ENCODE measurements at regions not wholly inside any gene's neighbourhood (a gene's known extent, or its start where the extent isn't known, plus 50 kb on each side); places are given as distances from the start of the nearest gene placed in this dataset.
A peak's percentile ranks its signal among the peaks of the same experiment; 100 is the strongest.

DNA sequence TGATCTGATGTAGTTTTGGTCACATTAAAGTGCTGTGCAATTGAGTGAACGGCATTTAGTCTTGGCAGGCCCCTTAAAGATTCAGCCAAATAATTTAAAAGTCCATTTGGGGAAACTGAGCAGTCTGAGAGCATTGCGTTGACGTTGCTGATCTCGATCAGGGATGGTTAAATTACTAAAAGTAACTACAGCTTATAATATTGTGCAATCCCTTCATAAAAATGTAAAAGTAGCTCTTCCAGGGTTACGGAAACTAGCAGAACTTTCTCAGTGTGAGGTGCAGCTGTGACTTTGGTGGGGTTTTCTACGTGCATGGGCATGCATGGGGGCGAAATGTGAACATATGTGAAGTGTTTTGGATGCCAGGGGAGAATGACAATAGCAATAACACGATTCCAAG is 184.5 kb upstream of the RNF32 start:
- DNase-seq (ENCODE audit: low read depth): no peak

DNA sequence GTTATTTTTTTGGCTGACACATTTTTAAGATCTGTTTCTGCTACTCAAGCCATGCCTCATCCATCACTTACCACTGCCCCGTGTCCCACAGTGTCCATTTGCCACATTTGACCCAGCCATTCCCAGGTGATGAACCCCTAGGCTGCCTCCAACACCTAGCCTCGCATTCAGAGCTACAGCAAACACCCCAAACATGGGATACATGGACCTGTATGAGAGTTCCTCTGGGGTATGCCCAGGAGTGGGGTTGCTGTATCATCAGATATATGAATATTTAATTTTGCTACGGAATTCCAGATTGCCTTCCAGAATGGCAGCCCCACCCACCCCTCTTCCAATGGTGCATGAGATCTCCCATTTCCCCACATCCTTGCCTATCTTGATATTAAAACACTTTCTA is 190.1 kb upstream of the RNF32 start:
- no peak for DNase-seq (ENCODE audit: low read depth)

DNA sequence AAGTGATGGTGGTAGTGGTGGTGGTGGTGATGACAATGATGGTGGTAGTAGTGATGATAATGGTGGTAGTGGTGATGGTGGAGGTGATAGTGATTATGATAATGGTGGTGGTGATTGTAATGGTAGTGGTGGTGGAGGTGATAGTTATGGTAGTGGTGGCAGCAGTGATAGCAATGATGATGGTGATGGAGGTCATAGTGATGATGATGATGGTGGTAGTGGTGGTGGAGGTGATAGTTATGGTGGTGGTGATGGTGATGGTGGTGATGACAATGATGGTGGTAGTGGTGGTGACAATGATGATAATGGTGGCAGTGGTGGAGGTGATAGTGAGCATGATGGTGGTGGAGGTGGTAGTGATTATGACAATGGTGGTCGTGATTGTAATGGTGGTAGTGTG is 191.7 kb upstream of the RNF32 start:
- no peak for DNase-seq (ENCODE audit: low read depth)

DNA sequence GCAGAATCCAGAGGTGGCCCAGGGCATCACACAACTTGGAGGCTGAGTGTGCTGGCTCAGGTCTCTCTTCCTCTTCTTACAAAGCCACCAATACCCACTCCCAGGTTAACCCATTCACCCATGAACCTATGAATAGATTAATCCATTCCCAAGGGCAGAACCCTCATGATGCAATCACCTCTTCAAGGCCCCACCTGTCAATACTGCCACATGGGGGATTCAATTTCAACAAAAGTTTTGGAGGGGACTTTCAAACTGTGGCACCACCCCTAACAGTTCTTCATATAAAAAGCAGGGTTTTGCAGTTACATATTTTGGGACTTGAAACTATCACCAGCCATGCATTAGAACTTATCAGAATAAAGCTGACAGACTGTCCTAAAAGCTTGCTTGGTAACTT is 193.6 kb upstream of the RNF32 start:
- DNase-seq (ENCODE audit: low read depth): no peak

DNA sequence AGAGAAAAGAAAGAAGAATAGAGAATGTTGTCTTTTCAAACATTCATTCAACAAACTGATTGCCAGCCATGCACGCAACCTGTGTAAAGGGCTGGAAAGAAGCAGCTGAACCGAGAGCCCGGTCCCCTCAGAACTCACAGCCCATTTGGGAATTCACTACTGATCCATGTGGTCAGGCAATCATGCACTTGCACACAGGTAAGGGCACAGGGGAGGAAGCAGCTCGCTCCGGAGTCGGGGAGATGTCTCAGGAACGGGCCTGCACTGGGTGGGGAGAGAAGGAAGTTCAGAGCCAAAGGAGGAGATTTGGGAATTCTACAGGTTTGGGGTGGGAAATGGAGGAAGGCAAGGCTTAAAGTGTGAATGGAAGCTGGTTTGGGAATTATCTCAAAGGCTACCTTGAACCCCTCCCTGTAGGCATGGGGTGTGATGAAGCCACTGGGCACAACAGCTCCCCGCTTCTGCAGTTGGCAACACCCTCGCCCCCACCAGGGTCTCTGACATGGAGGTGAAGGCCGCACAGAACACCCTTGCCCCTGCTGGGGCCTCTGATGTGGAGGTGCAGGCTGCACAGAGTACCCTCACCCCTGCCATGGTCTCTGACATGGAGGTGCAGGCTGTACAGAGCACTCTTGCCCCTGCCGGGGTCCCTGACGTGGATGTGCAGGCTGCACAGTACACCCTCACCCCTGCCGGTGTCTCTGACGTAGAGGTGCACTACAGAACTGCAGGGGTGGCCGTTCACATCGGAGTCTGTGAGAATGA is 194.4 kb upstream of the RNF32 start:
- no peak for DNase-seq (ENCODE audit: low read depth)

DNA sequence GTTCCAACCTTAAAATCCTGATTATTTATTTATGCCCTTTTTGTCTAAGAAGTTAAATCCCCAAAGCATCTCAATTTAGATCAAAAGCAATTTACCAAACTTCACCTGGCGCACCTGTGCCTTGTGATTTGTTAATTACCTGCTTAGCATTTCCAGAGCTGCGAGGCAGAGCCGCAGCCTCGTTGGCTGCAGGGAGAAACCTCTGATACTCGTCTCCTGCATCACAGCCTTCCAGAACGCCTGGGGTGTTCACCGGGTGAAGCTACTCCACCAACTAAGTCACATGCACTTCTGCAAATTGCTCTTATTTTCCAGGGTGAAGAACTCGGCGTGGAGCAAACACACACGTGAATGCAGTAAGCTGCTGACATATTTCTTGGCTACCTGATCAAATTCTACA is 198.1 kb upstream of the RNF32 start:
- DNase-seq (ENCODE audit: low read depth): no peak

DNA sequence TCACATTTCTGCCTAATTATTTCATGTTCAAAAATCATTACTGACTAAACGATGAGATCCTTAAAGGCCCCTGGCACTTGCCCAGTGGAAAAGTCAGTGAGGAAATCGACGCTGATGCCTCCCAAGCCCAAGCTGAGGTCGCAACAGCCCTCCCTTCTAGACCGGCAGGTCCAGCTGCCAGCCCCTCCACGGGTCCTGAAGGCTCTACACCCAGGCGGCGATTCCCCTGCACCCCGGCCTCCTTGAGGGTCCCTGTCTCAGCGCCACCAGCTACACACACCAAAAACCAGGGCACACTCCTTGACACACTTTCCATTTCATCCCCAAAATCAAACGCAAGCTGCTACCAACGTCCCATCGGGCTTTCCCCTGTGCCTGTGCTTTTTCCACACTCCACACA is 200.1 kb upstream of the RNF32 start:
- no peak for DNase-seq (ENCODE audit: low read depth)

DNA sequence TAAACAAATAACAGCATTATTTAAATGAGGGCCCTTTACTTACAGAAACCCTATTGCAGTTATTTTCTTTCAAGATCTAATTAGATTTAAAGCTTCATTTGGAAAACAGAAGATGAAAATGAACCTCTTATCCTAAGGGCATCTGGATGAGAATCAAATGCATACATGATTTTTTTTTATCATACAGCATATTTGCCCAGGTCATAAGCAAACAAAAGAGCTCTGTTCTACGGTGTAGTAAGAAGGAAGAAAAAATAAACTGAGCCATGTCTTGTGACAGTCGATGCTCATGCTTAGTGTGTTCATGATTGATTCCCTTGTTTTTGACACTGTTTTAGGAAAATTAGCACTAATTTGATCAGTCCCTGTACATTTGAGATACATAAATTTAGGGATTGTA is 202.6 kb upstream of the RNF32 start:
- no peak for DNase-seq (ENCODE audit: low read depth)

DNA sequence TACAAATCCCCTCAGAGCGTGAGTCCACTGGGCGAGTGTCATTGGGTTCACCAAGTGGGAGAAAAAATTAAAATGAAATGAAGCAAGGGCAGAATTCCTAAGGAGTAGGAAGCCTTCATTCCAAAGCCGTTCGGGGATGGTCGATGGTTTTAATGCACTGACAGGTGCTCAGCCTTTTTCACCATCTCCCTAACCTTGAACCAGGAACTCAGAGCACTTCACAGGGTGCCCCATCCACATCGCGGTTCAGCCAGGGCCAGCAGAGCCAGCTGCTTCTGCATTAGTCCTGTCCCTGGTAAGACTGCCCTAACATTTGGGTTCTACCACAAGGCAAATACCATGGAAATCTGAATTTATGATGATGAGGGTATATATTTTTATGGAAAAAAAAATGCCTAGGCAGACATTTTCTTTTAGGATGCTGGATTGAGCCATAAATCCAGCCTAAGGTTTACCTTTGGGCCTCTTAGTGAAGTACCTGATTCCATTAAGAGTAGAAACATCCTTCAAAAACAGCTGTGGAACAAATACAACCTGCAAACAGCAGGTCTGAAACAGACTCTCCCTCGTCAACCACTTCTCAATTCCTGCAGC is 203.5 kb upstream of the RNF32 start:
- no peak for DNase-seq (ENCODE audit: low read depth)

DNA sequence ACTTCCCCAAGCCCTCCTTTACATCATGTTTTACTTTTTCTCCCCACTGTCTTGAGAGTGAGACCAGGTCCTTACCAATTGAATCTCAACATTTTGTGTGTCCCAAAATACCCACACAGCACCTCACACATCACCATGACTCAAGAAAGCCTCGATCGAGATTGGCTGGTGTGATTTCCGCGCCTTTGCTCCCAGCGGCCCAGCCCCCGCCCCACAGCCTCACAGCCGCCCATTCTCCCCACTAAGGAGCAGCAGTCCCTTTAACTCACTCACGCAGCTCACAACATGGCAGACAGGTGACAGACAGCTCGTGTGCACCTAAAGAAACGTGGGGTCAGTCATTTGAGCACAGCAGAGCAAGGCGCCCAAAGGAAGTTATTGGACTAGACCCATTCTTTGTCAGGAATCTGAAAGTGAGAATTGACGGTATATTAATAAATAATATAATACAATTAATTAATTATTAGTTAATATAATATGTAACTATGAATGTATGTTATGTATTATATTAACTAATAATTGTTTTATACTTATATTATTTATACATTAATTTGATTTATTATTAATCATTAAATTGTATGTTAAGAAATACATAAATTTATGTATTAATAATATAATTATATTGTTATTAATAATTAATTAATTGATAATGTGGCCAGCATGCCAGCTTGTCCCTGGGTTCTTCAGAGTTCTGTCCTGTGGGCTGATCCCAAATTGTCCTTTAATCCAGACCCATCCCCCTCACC is 204.9 kb upstream of the RNF32 start:
- no peak for DNase-seq (ENCODE audit: low read depth)

DNA sequence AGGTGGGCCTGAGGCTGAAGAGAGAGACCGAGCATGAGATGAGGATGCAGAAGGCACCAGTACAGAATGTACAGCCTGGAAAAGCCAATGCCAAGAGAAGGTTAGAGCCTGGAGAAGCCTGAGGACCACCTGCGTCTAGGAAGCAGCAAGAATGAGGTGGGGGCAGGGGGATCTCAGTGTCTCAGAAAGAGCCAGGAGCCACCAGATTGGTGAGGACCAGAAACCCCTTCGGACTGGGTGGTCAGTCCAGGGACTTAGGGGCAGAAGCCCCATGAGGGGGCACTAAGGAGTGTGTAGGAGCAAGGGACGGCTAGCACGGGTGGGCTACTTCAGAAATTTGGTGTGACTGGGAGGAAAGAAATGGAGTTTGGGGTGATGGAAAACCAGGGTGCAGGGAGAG is 205.9 kb upstream of the RNF32 start:
- DNase-seq (ENCODE audit: low read depth): no peak

DNA sequence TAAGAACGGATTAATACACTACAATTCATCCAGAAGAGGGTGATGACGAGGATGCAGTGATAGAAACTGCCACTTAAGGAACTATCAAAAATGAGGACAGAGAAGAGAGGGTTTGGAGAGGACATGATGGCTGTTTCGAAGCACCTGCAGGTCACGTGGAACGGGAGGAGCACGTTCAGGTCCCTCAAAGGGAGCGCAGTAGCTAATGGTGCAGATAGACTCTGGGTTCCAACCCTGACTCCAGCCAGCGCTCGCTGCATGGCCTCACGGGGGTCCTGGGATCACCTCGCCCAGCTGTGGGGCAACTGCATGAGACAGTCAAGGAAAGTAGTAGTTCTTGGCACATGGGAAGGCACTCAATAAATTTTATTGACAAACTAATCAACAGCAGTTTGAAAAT is 208.6 kb upstream of the RNF32 start:
- DNase-seq (ENCODE audit: low read depth): no peak

DNA sequence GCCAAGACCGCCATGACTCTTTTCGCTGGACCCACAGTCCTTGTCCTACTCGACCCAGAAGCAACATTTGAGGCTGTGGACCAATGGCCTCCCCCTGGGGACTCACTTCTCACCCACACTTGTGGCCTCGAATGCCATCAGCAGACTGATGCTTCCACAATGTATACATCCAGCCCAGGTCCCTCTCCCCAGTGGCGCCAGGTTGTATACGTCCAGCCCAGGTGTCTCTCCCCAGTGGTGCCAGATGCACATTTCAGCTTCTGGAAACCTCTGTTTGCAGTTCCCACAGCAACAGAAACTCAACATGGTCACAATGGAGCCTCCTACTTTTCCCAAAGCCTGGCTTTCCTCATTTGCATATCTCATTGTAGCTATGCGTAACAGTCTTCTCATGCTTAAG is 210.5 kb upstream of the RNF32 start:
- no peak for DNase-seq (ENCODE audit: low read depth)

DNA sequence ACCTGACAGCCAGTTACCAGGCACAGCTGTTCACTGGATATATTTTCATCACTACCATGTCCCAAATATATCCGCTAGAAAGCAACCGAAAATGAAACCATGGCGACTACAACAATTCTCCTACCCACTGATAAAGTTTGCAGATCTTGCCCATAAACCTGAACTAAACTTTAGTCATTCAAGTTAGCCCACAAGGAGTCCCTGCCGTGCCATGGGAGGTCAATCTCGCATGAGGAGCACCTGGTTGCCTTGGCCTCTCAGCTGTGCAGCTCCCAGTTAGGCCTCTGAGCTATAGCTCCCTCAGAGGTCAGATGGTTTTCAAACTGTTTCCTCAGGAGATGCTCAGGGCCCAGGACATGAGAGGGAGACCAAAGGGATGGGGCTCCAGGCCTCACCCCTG is 211.1 kb upstream of the RNF32 start:
- DNase-seq (ENCODE audit: low read depth): no peak

DNA sequence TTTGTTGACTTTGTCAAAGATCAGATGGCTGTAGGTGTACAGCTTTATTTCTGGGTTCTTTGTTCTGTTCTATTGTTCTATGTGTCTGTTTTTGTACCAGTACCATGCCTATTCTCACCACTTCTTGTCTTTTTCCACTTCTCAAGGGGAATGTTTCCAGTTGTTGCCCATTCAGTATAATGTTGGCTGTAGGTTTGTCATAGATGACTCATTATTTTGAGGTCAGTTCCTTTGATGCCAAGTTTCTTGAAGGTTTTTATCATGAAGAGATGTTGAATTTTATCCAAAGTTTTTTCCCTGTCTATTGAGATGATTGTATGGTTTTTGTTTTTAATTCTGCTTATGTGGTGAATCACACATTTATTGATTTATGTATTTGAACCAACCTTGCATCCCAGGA is 216.7 kb upstream of the RNF32 start:
- DNase-seq (ENCODE audit: low read depth): peak; percentile 61

DNA sequence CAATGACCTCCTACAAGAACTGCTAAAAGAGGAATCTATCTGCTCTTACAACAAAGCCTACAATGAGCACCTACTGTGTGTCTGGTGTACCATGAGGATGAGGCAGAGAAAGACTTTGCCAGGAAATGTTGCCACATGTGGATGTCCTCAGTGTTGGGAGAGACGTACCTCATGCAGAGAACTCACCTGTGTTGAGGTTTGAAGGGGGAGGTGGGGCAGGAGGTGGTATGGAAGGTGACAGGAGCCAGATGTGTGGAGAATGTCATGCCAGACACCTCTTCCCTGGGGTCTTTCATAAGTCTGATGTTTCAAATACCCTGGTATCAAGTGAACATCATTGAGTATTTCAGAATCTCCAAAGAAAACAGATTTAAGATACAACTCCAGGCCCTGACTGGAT is 220.1 kb upstream of the RNF32 start:
- DNase-seq (ENCODE audit: low read depth): no peak

DNA sequence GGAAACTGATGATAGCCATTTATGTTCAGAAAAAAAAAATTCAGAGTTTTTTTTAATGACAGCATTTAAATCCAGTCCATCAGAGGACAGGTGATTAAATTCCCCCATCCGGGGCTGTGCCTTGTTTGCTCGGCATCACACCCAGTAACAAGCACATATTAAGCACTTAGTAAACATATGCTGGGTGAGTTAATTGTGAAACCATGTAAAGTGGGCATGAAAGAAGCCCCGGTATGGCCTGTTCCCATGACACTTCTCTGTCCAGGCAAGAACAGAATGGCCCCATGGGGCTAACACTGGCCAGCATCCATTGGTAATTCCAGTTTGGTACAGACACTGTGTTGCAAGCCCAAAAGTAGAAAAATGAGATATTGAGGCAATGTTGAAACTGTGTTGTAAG is 220.8 kb upstream of the RNF32 start:
- DNase-seq (ENCODE audit: low read depth): no peak

DNA sequence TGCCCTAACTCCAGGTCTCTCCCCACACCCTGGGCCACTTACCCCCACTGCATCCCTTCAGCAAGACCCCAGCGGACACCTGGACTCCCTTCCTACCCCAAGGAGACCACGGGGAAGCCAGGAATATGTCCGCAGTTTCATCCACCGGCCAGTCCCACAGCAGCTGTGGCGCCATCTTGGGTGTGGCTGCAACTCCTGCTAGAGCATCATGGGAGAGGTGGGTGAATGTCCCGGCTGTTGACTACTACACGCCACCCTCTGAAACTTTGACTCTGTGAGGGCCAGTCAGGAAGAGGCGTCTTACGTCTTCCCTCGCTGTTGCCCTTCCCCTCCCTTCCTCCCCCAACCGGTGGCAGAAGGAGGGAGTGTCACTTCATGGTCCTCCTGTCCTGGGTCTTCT is 238.3 kb upstream of the RNF32 start:
- DNase-seq (ENCODE audit: low read depth): peak; percentile 82

DNA sequence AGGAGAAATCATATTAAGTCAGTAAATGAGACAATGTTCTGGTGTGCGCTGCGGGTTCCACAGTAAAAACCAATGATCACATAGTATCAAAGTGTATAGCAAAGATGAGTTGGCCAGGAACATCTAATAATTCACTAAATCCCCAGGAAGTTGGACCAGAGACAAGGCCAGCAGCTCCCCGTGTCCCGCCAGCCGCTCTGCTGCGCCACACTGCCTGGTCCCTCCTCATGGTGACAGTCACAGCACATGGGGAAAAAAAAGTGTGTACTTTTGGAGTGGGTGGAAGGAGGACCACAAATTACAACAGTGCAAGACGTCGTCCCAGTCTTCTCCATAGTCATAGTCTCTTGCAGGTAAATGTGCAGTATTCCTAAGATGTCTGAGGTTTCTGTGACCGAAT is 239.0 kb upstream of the RNF32 start:
- DNase-seq (ENCODE audit: low read depth): no peak

DNA sequence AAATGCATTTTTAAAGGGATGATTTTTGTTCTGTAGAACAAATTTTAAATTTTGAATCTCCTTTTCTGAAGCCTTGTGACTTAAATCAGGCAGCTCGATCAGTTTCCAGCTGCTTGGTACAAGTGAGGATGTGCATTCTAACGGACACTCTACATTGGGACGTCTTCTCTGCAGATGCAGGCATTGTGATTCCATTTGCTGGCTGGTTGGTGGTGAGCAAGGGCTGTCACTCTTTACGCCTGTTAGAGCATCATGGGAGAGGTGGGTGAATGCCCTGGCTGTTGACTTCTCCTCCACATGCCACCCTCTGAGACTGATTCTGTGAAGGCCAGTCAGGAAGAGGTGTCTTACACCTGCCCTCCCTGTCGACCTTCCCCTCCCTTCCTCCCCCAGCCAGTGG is 240.5 kb upstream of the RNF32 start:
- no peak for DNase-seq (ENCODE audit: low read depth)

DNA sequence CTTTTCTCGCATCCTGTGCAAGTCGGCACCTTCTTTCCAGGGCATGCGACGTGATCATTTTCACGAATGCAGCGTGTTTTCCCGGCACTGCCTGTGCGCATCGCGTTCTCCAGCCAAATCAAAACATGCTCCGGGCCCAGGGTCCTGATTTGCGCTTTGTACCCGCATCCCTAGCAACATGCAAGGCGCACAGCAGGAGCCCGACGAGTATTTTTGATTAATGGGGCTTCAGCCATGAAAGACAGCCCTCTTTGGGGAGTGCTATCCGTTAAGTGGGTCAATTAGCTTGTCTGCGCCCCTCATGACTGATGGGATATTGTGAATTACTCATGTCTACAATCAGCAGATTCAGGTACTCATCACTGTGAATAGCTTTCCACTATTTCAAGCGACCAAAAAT is 243.3 kb upstream of the RNF32 start:
- DNase-seq (ENCODE audit: low read depth): no peak

DNA sequence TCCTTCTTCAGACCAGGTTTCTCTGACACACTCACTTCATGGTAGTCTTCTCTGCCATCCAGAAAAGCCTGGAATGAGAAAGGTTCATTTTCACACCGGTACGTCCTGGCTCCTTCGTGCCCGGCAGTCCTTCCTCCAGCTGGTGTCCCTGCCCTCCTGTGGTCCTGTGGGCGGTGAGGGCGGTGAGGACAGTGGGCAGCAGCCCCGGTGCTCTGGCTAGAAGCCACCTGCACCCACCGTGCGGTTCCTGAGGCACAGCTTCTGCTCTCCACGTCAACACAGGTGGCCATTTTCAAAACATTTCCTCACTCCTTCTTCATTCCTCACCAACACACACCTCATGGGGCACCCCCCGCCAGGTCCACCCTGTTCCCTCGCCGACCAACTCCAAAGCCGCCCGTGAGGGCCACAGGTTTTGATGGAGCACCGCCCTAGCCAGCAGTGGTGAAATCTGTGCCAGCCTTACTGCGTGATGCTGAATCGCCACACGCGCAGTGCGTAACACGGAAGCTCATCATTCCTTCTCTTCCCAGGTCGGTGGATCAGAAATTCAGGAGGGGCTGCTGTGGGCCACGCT is 251.4 kb upstream of the RNF32 start:
- DNase-seq (ENCODE audit: low read depth): no peak

DNA sequence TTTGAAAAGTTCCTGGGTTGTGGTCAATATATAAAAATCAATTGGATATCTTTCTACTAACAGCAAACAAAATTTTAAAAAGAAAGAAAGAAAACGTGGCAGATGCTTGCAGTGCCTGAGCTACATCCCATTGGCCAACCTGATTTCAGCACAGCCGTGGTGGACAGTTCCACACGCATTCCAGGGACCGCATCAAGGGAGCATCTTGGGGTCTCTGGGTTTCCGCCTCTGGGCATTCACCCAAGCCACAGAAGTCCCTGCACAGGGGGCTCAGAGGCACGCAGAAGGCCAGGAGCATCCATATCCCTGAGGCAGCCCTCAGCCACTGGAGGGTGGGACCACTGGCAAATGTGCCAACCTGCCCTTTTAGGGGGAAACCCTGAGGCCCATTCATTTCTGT is 254.5 kb upstream of the RNF32 start:
- DNase-seq (ENCODE audit: low read depth): peak; percentile 50

Measured in Daoy (cell line).